Stimulated activated CD4-positive, alpha-beta T cell treated with anti-CD3 and anti-CD28 coated beads, TNF-alpha, amount 100 ng/mL, for 4 hours (primary cell): ENCODE measurements at regions not wholly inside any gene's neighbourhood (a gene's known extent, or its start where the extent isn't known, plus 50 kb on each side); places are given as distances from the start of the nearest gene placed in this dataset.
"Not testable (repeated sequence)": the region's sequence is repeated elsewhere in the genome, so short reads cannot be mapped to it uniquely, and the experiment has no call there.

Experiments
- DNase-seq, 3 experiments: peaks; one replicate each; pipeline ENCODE4 v3.0.0-alpha.2; 2020; ENCODE audit warnings: low read depth in 3 of 3

DNA sequence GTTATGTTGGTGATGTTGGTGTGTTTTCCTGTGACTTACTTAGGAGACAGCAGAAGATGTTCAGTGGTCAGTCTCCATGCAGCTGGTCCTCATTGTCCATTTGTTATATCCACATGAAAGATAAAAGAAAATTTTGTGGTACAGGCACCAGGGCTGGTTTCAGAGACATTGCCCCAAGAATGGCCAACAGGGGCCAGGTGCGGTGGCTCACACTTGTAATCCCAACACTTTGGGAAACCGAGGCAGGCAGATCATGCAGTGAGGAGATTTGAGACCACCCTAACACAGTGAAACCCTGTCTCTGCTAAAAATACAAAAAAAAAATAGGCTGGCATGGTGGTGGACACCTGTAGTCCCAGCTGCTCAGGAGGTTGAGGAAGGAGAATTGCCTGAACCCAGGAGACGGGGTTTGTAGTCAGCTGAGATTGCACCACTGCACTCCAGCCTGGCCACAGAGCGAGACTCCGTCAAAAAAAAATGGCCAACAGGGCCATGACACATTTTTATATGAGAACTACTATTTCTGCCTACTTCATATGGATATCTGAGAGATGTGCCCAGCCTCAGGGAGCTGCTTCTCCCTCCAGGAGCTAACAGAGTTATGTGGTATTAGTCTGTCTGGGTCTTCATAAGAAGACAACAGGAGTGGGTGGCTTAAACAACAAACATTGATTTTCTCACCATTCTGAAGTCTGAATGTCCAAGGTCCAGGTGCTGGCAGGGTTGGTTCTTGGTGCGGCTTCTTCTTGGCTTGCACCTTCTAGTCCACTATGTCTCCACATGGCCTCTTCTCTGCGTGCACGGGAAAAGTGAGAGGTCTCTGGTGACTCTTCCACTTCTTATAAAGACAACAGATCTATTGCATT, 821.7 kb downstream of the TMEM121 start:
- no peak for DNase-seq

DNA sequence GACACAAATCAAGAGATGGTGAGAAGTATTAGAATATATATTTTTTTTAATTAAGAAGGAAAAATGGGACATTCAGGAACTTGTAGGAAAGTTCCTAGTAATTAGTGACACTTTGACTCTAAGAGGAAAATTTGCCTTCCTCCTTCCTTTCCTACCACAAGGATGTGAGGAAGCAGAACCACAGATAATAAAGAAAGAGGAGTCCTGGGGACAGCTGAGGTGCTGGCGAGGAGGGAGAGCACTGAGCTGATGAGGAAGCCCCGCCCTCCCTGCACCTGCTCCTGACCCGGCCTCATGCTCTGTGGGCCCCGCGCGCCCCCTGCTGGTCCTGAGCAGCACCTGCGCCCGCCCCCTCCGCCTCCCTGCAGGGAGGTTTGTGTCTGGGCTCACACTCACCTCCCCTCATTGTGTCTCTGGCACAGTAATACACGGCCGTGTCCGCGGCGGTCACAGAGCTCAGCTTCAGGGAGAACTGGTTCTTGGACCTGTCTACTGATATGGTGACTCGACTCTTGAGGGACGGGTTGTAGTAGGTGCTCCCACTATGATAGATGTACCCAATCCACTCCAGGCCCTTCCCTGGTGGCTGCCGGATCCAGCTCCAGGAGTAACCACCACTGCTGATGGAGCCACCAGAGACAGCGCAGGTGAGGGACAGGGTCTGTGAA, 822.6 kb downstream of the TMEM121 start:
- peak; percentile 38 to 57 (median 43) for DNase-seq

DNA sequence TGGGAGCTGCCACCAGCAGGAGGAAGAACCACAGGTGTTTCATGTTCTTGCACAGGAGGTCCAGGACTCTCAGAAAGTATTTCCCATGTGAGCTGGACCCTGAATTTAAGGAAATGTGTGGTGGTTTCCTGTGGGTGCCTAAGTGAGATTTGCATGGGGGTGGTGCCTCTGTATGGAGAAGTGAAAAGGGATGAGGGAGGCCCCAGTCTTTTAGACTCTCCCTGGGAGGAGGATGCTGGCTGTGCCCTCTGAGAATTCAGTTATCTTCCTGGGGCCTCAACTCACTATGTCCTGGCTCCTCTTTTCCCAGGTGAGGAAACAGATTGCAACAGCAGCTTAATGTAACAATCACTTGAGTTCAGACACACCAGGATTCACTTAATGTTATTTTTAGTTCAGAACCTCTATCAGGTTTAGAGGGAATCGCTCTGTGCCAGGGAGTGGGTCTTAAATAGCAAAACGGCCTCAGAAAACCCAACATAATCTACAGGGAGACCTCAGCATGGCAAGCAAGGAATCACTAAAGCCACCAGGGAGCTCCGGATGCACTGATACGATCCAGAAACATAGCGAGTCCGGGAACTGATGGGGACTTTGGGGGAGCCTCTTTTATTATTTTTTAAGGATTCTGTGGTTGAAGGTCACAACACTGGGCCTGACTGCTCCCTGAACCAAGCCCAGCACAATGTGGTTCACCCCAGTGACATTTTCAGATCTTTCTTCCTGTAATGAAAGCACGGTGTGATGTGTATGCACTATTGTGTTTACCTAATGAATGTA, 823.5 kb downstream of the TMEM121 start:
- not testable (repeated sequence) for DNase-seq

GRCh38 chr14:106355007-106355791, 828.8 kb downstream of the TMEM121 start:
- not testable (repeated sequence) for DNase-seq

GRCh38 chr14:106355881-106356642, 829.7 kb downstream of the TMEM121 start:
- DNase-seq, result not testable (repeated sequence)

- DNase-seq, result not testable (repeated sequence)
These were observed 830.2 kb downstream of the TMEM121 start for GRCh38 chr14:106356643-106356930.

DNA sequence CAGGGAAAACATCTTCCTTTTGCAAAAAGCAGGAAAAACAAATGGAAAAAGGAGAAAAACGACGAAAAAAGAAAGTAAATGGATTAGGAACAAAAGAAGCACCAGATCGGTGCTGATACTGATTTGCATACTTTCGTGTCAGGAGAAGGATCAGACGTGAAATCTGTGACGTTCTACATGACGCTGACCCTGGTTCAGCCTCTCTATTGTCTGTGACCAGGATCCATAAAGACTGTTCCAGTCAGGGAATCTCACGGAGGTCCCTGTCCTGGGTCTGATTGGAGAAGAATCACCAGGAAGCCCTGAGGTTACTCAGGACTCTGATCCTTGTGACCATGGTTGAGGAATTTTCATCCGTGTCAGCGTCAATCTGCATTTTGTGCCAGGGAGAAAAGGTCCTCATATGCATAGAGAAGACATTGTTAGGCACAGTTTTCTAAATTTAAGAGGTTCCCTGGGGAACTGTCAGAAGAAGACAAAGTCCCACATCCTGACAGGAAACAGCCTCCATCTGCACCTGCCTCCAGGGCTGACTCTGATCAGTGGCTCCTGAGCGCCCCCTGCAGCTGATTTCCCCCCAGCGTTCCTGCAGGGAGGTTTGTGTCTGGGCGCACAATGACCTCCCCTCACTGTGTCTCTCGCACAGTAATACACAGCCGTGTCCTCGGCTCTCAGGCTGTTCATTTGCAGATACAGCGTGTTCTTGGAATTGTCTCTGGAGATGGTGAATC, 832.9 kb downstream of the TMEM121 start:
- not testable (repeated sequence) for DNase-seq

DNA sequence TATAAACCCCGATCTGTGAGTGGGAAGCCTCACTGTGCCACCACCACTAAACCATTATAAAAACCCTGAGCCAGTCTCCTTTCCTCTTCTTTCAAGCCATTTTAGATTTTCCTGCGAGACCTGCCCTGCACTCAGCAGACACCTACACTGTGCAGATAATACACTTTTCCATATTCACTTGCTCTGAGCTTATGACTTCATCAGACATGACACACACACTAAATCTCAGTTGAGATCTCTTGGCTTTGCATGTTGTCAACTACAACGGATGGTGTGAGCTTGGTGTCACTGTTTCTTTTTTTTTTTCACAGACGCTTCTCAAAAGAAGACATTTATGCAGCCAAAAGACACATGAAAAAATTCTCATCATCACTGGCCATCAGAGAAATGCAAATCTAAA, 839.0 kb downstream of the TMEM121 start:
- not testable (repeated sequence) for DNase-seq

- DNase-seq, result not testable (repeated sequence)
These were observed 839.5 kb downstream of the TMEM121 start for GRCh38 chr14:106365894-106366293.

- not testable (repeated sequence) for DNase-seq
These were observed 840.6 kb downstream of the TMEM121 start for GRCh38 chr14:106366971-106367370.

DNA sequence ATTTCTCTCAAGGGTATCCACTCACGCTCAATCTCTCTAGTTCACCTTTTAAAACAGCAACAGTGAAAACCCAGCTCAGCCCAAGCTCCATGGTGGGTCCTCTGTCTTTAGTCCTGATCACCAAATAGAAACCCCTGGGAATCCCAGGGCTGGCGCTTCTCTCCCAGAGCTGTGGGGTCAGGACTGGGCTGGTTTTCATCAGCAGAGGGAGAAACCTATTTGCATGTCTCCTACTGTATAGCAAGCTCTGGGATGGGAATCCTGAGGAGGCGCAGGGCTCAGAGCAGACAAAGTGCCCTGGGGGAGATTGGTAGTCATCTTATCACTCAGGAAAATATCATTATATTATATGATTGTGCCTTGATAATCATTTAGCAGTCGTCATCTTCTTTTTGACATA, 843.1 kb downstream of the TMEM121 start:
- not testable (repeated sequence) for DNase-seq

DNA sequence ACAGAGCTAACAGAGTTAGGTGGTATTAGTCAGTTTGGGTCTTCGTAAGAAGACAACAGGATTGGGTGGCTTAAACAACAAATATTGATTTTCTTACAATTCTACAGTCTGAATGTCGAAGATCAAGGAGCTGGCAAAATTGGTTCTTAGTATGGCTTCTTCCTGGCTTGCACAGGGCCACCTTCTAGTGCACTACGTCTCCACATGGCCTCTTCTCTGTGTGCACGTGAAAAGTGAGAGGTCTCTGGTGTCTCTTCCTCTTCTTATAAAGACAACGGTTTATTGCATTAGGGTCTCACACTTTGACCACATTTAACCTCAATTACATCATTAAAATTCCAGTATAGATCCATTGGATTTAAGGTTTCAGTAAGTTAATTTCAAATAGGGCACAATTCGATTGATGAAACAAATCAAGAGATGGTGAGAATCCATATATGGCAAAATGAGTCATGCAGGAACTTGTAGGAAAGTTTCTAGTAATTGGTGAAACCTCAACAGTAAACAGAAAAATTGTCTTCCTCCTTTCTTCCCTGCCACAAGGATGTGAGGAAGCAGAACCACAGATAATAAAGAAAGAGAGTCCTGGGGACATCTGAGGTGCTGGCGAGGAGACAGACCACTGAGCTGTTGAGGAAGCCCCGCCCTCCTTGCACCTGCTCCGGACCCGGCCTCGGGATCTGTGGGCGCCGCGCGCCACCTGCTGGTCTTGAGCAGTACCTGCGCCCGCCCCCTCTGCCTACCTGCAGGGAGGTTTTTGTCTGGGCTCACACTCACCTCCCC, 846.7 kb downstream of the TMEM121 start:
- DNase-seq, result peak; percentile 60 to 65 (median 64)

DNA sequence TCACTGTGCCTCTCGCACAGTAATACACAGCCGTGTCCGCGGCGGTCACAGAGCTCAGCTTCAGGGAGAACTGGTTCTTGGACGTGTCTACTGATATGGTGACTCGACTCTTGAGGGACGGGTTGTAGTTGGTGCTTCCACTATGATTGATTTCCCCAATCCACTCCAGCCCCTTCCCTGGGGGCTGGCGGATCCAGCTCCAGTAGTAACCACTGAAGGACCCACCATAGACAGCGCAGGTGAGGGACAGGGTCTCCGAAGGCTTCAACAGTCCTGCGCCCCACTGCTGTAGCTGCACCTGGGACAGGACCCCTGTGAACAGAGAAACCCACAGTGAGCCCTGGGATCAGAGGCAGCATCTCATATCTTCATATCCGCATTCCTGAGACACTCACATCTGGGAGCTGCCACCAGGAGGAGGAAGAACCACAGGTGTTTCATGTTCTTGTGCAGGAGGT, 847.3 kb downstream of the TMEM121 start:
- DNase-seq, result not testable (repeated sequence)

DNA sequence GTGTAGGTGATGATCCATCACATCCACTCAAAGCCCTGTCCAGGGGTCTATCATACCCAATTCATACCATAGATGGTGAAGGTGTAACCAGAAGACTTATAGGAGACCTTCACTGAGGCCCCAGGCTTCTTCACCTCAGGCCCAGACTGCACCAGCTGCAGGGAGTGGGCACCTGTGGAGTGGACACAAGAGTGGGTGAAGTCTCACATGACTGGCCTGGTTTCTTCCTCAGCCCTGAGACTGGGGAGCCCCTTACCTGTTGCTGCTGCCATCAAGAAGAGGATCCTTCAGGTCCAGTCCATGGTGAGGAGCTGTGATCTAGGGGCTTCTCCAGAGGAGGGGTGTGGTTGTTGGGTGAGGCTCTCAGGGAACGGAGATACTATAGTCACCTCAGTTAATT, 851.0 kb downstream of the TMEM121 start:
- no peak for DNase-seq

DNA sequence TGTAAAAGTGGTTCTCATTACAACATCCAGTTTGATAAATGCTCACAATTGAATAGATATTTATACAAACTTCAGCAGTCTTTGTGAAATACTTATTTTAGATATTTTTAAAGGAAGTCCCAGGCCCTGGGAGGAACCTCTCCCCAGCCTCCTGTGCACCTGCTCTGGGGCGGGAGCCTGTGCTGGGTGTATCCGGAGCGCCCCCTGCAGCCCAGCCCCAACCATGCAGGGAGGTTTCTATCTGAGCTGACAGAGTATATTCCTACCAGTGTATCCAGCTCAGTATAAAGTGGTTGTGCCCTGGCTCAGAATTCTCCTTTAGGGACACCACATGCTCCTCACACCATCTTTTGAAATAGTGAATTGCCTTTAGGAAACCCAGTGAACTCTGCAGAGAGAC, 851.8 kb downstream of the TMEM121 start:
- no peak for DNase-seq

DNA sequence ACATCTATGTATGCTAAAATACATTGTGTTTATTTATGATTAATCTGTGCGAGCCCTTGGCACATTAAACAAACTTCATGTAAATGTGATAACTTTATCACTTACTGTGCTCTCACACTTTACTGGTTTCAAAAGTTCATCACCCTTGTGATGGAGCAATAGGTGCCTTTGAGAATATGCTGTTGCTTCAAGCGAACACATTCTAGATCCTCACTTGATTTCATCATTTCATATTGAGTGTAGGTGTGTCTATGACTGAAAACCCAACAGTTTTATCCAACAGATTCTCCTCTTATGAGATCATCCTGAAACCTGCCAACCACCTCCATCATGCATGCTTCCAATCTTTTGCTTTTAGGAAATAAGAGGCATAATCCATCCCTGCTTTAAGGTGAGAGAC, 854.4 kb downstream of the TMEM121 start:
- no peak for DNase-seq

- not testable (repeated sequence) for DNase-seq
These were observed 862.8 kb downstream of the TMEM121 start for GRCh38 chr14:106389186-106389585.

- DNase-seq, result no peak
These were observed 864.0 kb downstream of the TMEM121 start for GRCh38 chr14:106390401-106390800.

GRCh38 chr14:106390947-106391346, 864.6 kb downstream of the TMEM121 start:
- DNase-seq, result no peak
